ENCODE measurements at regions not wholly inside any gene's neighbourhood (a gene's known extent, or its start where the extent isn't known, plus 50 kb on each side); places are given as distances from the start of the nearest gene placed in this dataset.

DNA sequence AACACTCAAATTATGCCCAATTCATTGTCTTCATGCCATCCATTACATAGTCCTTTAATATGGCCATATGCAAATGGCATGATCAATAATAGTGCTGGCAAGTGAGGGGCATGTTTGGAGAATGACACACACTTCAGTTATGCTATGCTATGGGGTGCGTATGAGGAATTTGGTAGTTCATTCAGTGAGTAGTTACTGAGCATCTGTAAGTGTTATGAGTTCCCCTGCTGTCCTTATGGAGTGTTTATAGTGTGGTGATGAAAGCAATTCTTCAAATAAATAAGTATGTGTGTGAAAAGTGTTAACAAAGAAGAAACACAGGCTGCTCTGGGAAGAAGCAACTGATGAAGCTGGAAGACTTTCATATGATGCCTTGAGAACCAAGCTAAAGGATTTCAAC, 383.7 kb upstream of the SLC14A2 start:
- intact Hi-C loops (cut with DNase I; ENCODE audit: low total_unique reads) (no loop called here), in situ Hi-C loops (cut with MboI; ENCODE audit: low pct_ligation_motif_present in 1 of 4, low pct_unique_long_range_greater_than_20kb in 1 of 4, low sequenced_read_pairs in 3 of 4) (no loop called here)
- H3K9me3 ChIP-seq = no peaks in the 10 kb centered on the region
- H3K4me3 ChIP-seq = no peak overlapping the region
- no peak for TF ChIP-seq POLR2A (IDR thresholded peaks at IDR 0.05)
- TF ChIP-seq, protein P1, sequence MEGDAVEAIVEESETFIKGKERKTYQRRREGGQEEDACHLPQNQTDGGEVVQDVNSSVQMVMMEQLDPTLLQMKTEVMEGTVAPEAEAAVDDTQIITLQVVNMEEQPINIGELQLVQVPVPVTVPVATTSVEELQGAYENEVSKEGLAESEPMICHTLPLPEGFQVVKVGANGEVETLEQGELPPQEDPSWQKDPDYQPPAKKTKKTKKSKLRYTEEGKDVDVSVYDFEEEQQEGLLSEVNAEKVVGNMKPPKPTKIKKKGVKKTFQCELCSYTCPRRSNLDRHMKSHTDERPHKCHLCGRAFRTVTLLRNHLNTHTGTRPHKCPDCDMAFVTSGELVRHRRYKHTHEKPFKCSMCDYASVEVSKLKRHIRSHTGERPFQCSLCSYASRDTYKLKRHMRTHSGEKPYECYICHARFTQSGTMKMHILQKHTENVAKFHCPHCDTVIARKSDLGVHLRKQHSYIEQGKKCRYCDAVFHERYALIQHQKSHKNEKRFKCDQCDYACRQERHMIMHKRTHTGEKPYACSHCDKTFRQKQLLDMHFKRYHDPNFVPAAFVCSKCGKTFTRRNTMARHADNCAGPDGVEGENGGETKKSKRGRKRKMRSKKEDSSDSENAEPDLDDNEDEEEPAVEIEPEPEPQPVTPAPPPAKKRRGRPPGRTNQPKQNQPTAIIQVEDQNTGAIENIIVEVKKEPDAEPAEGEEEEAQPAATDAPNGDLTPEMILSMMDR (IDR thresholded peaks at IDR 0.05) = no peak
- TF ChIP-seq POLR2AphosphoS5 (IDR thresholded peaks at IDR 0.05) = no peak
- H3K4me1 ChIP-seq = no peaks in the 10 kb centered on the region
- WGBS, 2 donors (ENCODE audit: low coverage in 1 of 2) = 82% methylated on average over 1 of the region's 1 CpG; no CpG with 5 or more reads in 1 of the 2 donors
- no peak overlapping the region for H3K27ac ChIP-seq
- H3K27me3 ChIP-seq = no peaks in the 10 kb centered on the region
- no peaks in the 10 kb centered on the region for H3K36me3 ChIP-seq
- DNase-seq = no peak

DNA sequence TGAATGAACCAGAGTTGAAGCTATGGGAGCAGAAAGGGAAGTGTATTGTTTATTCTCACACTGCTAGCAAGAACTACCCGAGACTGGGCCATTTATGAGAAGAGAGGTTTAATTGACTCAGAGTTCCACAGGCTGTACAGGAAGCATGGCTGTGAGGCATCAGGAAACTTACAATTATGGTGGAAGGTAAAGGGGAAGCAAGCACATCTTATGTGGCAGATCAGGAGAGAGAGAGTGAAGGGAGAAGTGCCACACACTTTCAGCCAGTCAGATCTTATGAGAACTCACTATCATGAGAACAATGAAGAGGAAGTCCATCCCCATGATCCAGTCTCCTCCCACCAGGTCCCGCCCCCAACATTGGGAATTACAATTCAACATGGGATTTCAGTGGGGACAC, 383.2 kb upstream of the SLC14A2 start:
- Histone ChIP-seq H3K36me3 (no peaks in the 10 kb centered on the region), H3K27ac (no peak overlapping the region), H3K27me3 (no peaks in the 10 kb centered on the region), H3K4me1 (no peaks in the 10 kb centered on the region), H3K4me3 (no peak overlapping the region), H3K9me3 (no peaks in the 10 kb centered on the region)
- no peak for TF ChIP-seq EP300 (IDR thresholded peaks at IDR 0.05; ENCODE audit: low read depth)
- TF ChIP-seq, protein P1 (IDR thresholded peaks at IDR 0.05) = no peak
- TF ChIP-seq POLR2A (IDR thresholded peaks at IDR 0.05) = no peak
- no peak for TF ChIP-seq POLR2AphosphoS5 (IDR thresholded peaks at IDR 0.05)
- WGBS, 2 donors (ENCODE audit: low coverage in 1 of 2) = 62 to 78% methylated on average over 2 of the region's 2 CpGs
- DNase-seq = no peak
- intact Hi-C loops (cut with DNase I; ENCODE audit: low total_unique reads) = no loop called here
- in situ Hi-C loops (cut with MboI; ENCODE audit: low pct_ligation_motif_present in 1 of 4, low pct_unique_long_range_greater_than_20kb in 1 of 4, low sequenced_read_pairs in 3 of 4) = no loop called here

DNA sequence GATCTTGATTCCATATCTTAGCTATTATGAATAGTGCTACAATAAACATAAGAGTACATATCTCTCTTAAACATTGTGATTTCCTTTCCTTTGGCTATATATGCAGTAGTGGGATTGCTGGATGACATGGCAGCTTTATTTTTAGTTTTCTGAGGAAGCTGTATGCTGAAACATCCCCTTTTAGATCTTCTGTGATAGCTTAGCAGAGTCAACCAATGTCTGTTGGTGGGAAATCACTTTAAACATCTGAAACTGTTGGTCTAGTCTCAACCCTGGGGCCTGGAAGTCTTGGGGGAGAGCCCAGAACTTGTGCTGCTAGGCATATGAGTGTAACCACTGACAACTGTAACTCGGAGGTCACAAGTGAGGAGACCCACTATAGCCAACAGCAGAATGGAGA, 378.6 kb upstream of the SLC14A2 start:
- intact Hi-C loops (cut with DNase I; ENCODE audit: low total_unique reads) = no loop called here
- DNase-seq = no peak
- Histone ChIP-seq H3K36me3 (no peaks in the 10 kb centered on the region), H3K27ac (no peak overlapping the region), H3K4me3 (no peak overlapping the region), H3K4me1 (no peaks in the 10 kb centered on the region), H3K27me3 (no peaks in the 10 kb centered on the region), H3K9me3 (no peaks in the 10 kb centered on the region)
- in situ Hi-C loops (cut with MboI; ENCODE audit: low pct_ligation_motif_present in 1 of 4, low pct_unique_long_range_greater_than_20kb in 1 of 4, low sequenced_read_pairs in 3 of 4) = no loop called here
- WGBS, 2 donors (ENCODE audit: low coverage in 1 of 2) = 71% methylated on average over 1 of the region's 1 CpG; no CpG with 5 or more reads in 1 of the 2 donors
- TF ChIP-seq POLR2A (IDR thresholded peaks at IDR 0.05) (no peak), EP300 (IDR thresholded peaks at IDR 0.05; ENCODE audit: low read depth) (no peak), POLR2AphosphoS5 (IDR thresholded peaks at IDR 0.05) (no peak)
- TF ChIP-seq, protein P1 (IDR thresholded peaks at IDR 0.05) = no peak

DNA sequence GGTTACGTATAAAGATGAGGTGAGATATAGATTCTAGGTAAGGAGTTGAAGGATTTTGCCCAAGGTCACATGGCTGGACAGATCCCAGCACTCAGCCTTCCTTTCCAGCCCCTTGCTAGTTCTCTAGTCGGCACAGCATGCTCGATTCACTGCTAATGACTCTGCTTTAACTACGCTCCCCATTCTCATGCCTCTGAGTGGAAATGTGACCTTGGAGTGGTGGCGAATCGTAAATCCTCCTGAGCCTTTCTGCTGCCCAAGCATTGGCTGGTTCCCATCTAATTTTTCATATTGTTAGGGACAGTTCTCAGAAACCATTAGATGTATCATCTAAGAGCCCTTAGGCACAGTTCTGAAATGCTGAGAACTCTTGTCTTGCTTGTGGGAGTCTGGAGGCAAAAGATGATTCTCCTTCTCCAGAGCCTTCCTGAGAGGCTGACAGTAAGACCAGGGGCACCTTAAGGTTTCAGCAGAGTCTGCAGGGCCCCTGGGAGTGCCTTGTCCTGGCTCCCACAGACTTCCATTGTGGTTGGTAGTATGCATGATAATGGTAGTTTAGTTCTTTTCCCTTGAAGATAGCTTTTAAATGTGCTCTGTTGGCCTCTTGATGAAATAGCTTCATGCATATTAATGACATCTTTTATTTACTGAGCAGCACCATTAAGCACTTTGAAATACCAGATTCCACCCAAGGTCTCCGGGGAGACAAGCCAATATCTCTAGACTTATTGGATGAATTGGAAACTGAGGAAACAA, 377.8 kb upstream of the SLC14A2 start:
- Histone ChIP-seq H3K9me3 (no peaks in the 10 kb centered on the region), H3K36me3 (no peaks in the 10 kb centered on the region), H3K27me3 (no peaks in the 10 kb centered on the region), H3K4me3 (no peak overlapping the region), H3K4me1 (no peaks in the 10 kb centered on the region), H3K27ac (no peak overlapping the region)
- intact Hi-C loops (cut with DNase I; ENCODE audit: low total_unique reads) = no loop called here
- in situ Hi-C loops (cut with MboI; ENCODE audit: low pct_ligation_motif_present in 1 of 4, low pct_unique_long_range_greater_than_20kb in 1 of 4, low sequenced_read_pairs in 3 of 4) = no loop called here
- TF ChIP-seq, protein P1 (IDR thresholded peaks at IDR 0.05) = no peak
- no peak for TF ChIP-seq EP300 (IDR thresholded peaks at IDR 0.05; ENCODE audit: low read depth)
- no peak for TF ChIP-seq POLR2A (IDR thresholded peaks at IDR 0.05)
- no peak for TF ChIP-seq POLR2AphosphoS5 (IDR thresholded peaks at IDR 0.05)
- WGBS, 2 donors (ENCODE audit: low coverage in 1 of 2) = 92 to 93% methylated on average over 7 of the region's 7 CpGs
- DNase-seq = no peak

All from transverse colon (tissue), 4 donors.